ENCODE measurements at regions not wholly inside any gene's neighbourhood (a gene's known extent, or its start where the extent isn't known, plus 50 kb on each side); places are given as distances from the start of the nearest gene placed in this dataset.

- TF ChIP-seq SIN3A (IDR thresholded peaks at IDR 0.05; ENCODE audit: borderline replicate concordance, insufficient read depth, low read length) (no peak), FOXP2 (optimal IDR thresholded peaks at IDR 0.05; ENCODE audit: borderline replicate concordance, extremely low read depth, extremely low read length, insufficient read depth) (no peak), TAF1 (IDR thresholded peaks at IDR 0.05; ENCODE audit: borderline replicate concordance, insufficient read depth, low read length) (no peak), POLR2AphosphoS5 (IDR thresholded peaks at IDR 0.05; ENCODE audit: low read depth, low read length) (no peak)
- TF ChIP-seq, protein P1, sequence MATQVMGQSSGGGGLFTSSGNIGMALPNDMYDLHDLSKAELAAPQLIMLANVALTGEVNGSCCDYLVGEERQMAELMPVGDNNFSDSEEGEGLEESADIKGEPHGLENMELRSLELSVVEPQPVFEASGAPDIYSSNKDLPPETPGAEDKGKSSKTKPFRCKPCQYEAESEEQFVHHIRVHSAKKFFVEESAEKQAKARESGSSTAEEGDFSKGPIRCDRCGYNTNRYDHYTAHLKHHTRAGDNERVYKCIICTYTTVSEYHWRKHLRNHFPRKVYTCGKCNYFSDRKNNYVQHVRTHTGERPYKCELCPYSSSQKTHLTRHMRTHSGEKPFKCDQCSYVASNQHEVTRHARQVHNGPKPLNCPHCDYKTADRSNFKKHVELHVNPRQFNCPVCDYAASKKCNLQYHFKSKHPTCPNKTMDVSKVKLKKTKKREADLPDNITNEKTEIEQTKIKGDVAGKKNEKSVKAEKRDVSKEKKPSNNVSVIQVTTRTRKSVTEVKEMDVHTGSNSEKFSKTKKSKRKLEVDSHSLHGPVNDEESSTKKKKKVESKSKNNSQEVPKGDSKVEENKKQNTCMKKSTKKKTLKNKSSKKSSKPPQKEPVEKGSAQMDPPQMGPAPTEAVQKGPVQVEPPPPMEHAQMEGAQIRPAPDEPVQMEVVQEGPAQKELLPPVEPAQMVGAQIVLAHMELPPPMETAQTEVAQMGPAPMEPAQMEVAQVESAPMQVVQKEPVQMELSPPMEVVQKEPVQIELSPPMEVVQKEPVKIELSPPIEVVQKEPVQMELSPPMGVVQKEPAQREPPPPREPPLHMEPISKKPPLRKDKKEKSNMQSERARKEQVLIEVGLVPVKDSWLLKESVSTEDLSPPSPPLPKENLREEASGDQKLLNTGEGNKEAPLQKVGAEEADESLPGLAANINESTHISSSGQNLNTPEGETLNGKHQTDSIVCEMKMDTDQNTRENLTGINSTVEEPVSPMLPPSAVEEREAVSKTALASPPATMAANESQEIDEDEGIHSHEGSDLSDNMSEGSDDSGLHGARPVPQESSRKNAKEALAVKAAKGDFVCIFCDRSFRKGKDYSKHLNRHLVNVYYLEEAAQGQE (IDR thresholded peaks at IDR 0.05; ENCODE audit: insufficient read depth in 1 of 2, low read depth in 2 of 2, low read length in 2 of 2): no peak
Measured at GRCh38 chr5:106134549-106134948, 1536.2 kb downstream of the EFNA5 start.

GRCh38 chr5:106127985-106128384, 1542.8 kb downstream of the EFNA5 start:
- TF ChIP-seq FOXP2 (optimal IDR thresholded peaks at IDR 0.05; ENCODE audit: borderline replicate concordance, extremely low read depth, extremely low read length, insufficient read depth) (no peak), SIN3A (IDR thresholded peaks at IDR 0.05; ENCODE audit: borderline replicate concordance, insufficient read depth, low read length) (no peak), POLR2AphosphoS5 (IDR thresholded peaks at IDR 0.05; ENCODE audit: low read depth, low read length) (no peak)
- TF ChIP-seq, protein P1 (IDR thresholded peaks at IDR 0.05; ENCODE audit: insufficient read depth in 1 of 2, low read depth in 2 of 2, low read length in 2 of 2): no peak

DNA sequence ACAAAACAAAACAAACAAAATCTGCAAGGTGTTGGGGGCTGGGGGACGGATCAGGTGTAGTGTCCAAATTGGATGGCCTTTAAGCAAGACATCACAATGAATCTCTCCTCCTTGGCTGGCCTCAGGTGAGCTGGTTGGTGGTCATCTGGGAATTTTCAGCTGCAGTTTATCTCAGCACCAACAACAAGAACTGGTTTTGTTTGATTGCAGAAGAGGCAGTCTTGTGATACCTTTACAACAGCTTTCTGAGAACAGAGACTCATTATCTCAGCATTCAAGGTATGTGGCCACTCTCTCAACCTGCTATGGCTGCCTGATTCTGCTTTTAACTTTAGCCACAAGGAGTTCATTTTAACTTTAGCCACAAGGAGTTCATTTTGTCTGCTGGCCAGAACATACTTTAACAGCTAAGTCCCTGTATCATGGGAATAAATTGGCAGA, 1543.4 kb downstream of the EFNA5 start:
- TF ChIP-seq, protein P1 (IDR thresholded peaks at IDR 0.05; ENCODE audit: insufficient read depth in 1 of 2, low read depth in 2 of 2, low read length in 2 of 2): no peak
- no peak for TF ChIP-seq FOXP2 (optimal IDR thresholded peaks at IDR 0.05; ENCODE audit: borderline replicate concordance, extremely low read depth, extremely low read length, insufficient read depth)
- TF ChIP-seq POLR2AphosphoS5 (IDR thresholded peaks at IDR 0.05; ENCODE audit: low read depth, low read length): no peak
- no peak for TF ChIP-seq TAF1 (IDR thresholded peaks at IDR 0.05; ENCODE audit: borderline replicate concordance, insufficient read depth, low read length)
- no peak for TF ChIP-seq SIN3A (IDR thresholded peaks at IDR 0.05; ENCODE audit: borderline replicate concordance, insufficient read depth, low read length)

- no peak for TF ChIP-seq SIN3A (IDR thresholded peaks at IDR 0.05; ENCODE audit: borderline replicate concordance, insufficient read depth, low read length)
- no peak for TF ChIP-seq TAF1 (IDR thresholded peaks at IDR 0.05; ENCODE audit: borderline replicate concordance, insufficient read depth, low read length)
- TF ChIP-seq, protein P1 (IDR thresholded peaks at IDR 0.05; ENCODE audit: insufficient read depth in 1 of 2, low read depth in 2 of 2, low read length in 2 of 2): no peak
- no peak for TF ChIP-seq FOXP2 (optimal IDR thresholded peaks at IDR 0.05; ENCODE audit: borderline replicate concordance, extremely low read depth, extremely low read length, insufficient read depth)
- no peak for TF ChIP-seq POLR2AphosphoS5 (IDR thresholded peaks at IDR 0.05; ENCODE audit: low read depth, low read length)
Measured at GRCh38 chr5:106121972-106122605, 1548.6 kb downstream of the EFNA5 start.

All from PFSK-1 (cell line).